Dendritic cell treated with granulocyte-macrophage colony-stimulating factor and Interleukin-4, amounts not matched to agents 40 ng/mL and 50 ng/mL, for 4 days (primary cell): ENCODE measurements at regions not wholly inside any gene's neighbourhood (a gene's known extent, or its start where the extent isn't known, plus 50 kb on each side); places are given as distances from the start of the nearest gene placed in this dataset.

ENCODE experiments used
- H3K27ac Mint-ChIP-seq: one replicate; pipeline ENCODE4 v1.8.0; 2022; ENCODE audit warnings: mild to moderate bottlenecking, mixed read lengths
- H3K27me3 Mint-ChIP-seq: one replicate; pipeline ENCODE4 v1.8.0; 2022; ENCODE audit warnings: mild to moderate bottlenecking, mixed read lengths
- H3K36me3 Mint-ChIP-seq: one replicate; pipeline ENCODE4 v1.8.0; 2022; ENCODE audit warnings: low read depth, mixed read lengths
- H3K4me1 Mint-ChIP-seq: one replicate; pipeline ENCODE4 v1.8.0; 2022; ENCODE audit warnings: low read depth, mixed read lengths
- H3K4me3 Mint-ChIP-seq: one replicate; pipeline ENCODE4 v1.8.0; 2022; ENCODE audit warnings: mild to moderate bottlenecking, moderate library complexity, mixed read lengths
- H3K9me3 Mint-ChIP-seq: one replicate; pipeline ENCODE4 v1.8.0; 2022; ENCODE audit warnings: mixed read lengths
- intact Hi-C: fragments of 100-400 bp; cut with micrococcal nuclease; formaldehyde crosslinking; loops from one replicate; pipeline ENCODE4 v1.15.0; 2022

DNA sequence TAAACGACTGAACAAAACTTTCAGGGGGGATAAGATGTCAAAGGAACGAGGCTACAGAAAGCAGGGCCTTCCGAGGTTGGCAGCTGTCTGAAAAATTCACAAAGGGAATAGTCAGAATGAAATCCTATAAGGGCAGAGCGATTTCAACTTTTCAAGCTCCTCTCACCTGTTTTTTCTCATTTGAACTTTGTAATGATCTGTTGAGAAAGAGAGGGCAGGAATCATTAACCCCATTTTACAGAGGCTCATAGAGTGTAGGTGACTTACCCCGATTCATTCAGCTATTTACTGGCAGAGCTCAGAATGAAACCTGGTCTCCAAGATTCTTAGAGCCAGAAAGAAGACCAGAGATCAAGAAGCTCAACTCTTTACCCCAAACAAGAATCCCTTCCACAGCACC is 266.1 kb upstream of the ARID1B start:
- Mint-ChIP-seq H3K4me3 (no peak overlapping the region), H3K4me1 (peaks cover 11% of the 10 kb centered on the region), H3K27me3 (no peaks in the 10 kb centered on the region), H3K36me3 (no peaks in the 10 kb centered on the region), H3K9me3 (no peaks in the 10 kb centered on the region), H3K27ac (no peak overlapping the region)
- intact Hi-C loops: no loop called here

DNA sequence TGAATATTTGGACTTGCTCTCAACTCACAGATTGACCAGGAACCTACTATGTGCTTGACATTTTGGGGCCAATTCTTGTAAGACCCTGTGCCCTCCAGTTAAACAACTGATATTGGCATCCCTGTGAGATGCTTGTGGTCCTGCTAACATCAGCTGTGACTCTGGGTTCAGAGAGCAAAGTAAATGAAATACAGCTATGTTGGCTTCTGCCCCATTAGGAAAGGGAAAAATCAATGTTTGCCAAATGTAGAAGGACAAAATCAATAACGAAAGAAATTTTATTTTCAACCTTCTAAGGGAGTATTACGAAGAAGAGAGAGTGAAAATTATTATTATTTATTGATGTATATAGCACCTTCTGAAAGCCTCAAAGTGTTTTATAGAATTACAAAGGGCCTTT is 266.9 kb upstream of the ARID1B start:
- H3K4me1 Mint-ChIP-seq: peaks cover 4% of the 10 kb centered on the region
- no peak overlapping the region for H3K4me3 Mint-ChIP-seq
- no peak overlapping the region for H3K27ac Mint-ChIP-seq
- H3K36me3 Mint-ChIP-seq: no peaks in the 10 kb centered on the region
- no peaks in the 10 kb centered on the region for H3K9me3 Mint-ChIP-seq
- intact Hi-C loops: no loop called here
- no peaks in the 10 kb centered on the region for H3K27me3 Mint-ChIP-seq

DNA sequence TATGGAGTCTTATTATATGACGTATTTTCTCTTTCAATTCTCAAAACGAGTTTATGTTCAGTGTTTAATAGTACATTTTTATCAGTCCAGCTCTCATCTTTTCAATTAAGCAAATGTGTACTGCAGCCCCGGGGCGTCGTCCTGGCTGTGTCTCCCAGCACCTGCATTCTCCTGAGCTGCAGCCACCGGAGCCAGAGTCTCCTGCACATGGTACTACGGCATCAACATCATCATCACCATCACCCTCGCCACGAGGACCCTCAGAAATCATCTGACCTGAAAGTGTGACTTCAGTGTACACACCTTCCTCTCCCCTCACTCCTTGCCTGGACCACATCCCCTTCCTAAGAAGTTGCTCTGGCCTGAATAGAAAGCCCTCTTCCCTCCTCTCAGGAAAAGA is 267.7 kb upstream of the ARID1B start:
- Mint-ChIP-seq H3K4me1 (no peaks in the 10 kb centered on the region), H3K4me3 (no peak overlapping the region), H3K27ac (no peak overlapping the region), H3K36me3 (no peaks in the 10 kb centered on the region), H3K27me3 (no peaks in the 10 kb centered on the region), H3K9me3 (no peaks in the 10 kb centered on the region)
- intact Hi-C loops: no loop called here

DNA sequence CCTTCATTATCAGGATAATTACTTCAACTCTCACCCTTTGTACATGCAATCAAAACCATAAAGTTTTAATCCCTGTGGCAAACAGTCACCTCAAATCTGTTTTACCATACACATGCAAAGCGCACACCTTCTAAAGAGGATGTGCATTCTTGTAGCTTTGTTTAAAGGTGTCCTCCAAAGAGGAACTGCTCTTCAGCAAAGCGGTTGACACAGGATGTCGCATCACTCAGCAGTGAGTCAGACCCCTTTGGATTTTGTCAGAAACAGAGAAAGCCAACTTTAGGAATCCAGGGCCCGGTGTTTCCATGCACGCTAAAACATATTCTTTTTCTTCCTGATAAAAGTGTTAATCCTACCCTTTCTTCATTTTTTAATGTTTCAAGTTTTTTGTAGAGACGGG is 268.3 kb upstream of the ARID1B start:
- no peaks in the 10 kb centered on the region for H3K27me3 Mint-ChIP-seq
- H3K27ac Mint-ChIP-seq: no peak overlapping the region

DNA sequence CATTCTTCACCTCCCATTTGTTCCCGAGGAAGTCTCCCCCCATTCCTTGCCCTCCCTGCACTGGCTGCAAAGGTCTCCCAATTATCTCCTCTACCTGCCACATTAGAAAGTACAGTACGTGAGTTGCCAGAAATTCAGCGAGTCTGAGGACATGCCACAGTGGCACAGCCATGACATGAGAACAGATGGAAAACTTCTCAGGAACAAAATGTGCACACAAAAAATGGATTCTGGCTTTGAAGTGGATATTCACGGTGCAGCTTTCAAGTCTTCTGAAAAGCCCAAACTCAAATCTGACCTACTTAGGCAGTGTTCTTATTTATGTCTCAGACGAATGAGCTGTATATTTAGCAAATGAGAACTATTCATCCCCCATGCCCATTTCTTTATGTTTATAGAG is 269.1 kb upstream of the ARID1B start:
- Mint-ChIP-seq H3K36me3 (no peaks in the 10 kb centered on the region), H3K9me3 (no peaks in the 10 kb centered on the region), H3K4me3 (no peak overlapping the region), H3K27ac (no peak overlapping the region), H3K27me3 (no peaks in the 10 kb centered on the region), H3K4me1 (no peaks in the 10 kb centered on the region)
- intact Hi-C loops: no loop called here

More for the DNA sequence above, 268.3 kb upstream of the ARID1B start:
- Mint-ChIP-seq H3K9me3 (no peaks in the 10 kb centered on the region), H3K4me1 (no peaks in the 10 kb centered on the region), H3K4me3 (no peak overlapping the region), H3K36me3 (no peaks in the 10 kb centered on the region)
- intact Hi-C loops: no loop called here

DNA sequence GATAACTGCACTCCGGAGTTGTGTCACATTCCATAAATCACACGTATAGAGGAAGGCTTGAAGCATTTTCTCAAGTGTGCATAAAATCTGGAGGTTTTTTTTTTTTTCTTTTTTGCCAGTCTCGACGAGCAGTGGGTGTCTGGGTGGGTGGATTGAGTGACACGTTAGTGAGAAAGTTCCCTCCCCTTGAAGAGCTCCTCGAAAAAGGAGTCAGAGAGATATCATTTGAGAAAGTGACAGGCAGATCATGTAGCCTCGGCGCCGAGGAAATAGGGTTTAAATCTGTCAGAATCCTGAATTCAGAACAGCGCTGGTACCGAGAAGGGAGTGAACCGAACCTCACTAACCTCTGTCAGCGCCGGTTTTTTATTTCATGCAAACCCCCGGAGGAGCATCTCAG is 269.5 kb upstream of the ARID1B start:
- no peak overlapping the region for H3K4me3 Mint-ChIP-seq
- no peaks in the 10 kb centered on the region for H3K9me3 Mint-ChIP-seq
- H3K27ac Mint-ChIP-seq: no peak overlapping the region
- intact Hi-C loops: no loop called here
- H3K36me3 Mint-ChIP-seq: no peaks in the 10 kb centered on the region
- no peaks in the 10 kb centered on the region for H3K27me3 Mint-ChIP-seq
- no peaks in the 10 kb centered on the region for H3K4me1 Mint-ChIP-seq

DNA sequence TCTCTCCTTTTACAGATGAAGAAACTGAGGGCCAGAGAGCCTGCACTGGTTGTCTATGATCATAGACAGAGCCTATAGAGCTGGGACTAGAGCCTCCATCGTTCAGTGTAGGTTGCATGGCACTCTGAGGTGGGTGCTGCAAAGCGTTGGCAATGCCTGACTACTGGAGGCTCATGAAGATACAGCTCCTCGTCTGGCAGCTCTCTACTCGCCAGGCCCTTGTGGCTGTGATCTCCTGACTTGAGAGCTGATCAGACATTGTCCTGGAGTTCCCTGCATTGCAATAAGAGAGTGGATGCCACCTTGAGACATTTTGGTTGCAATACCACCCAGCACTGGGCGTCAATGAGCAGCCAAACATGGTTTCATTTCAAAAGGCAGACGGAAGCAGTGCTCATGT is 270.1 kb upstream of the ARID1B start:
- intact Hi-C loops: no loop called here
- Mint-ChIP-seq H3K27ac (no peak overlapping the region), H3K9me3 (no peaks in the 10 kb centered on the region), H3K4me1 (no peaks in the 10 kb centered on the region), H3K36me3 (no peaks in the 10 kb centered on the region), H3K4me3 (no peak overlapping the region), H3K27me3 (no peaks in the 10 kb centered on the region)

DNA sequence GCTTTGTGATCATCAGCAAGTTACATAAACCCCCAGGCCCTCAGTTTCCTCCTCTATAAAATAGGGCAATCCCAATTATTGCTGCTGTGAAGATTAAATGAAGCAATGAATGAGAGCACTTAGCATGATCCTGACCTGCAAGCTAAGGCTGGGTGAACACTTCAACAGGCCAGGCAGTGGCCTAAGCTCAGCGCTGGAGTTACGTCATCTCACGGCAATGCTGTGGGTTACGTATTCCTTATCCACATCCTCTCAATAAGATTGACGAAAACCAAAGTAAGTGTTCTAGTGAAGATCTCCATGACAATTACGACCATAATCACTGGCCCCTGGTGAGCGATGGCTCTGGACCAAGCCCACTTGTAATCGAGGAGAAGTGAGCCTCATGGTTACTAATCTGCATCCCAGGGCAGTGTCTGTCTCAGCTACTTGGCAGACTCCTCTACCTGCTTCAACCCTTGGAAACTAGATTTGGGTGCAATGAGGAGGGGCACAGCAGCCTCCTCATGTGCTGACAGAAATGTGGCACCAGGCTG is 274.1 kb upstream of the ARID1B start:
- H3K36me3 Mint-ChIP-seq: no peaks in the 10 kb centered on the region
- no peak overlapping the region for H3K4me3 Mint-ChIP-seq
- H3K27ac Mint-ChIP-seq: no peak overlapping the region
- peaks cover 24% of the 10 kb centered on the region for H3K9me3 Mint-ChIP-seq
- no peaks in the 10 kb centered on the region for H3K27me3 Mint-ChIP-seq
- H3K4me1 Mint-ChIP-seq: no peaks in the 10 kb centered on the region
- intact Hi-C loops: no loop called here

DNA sequence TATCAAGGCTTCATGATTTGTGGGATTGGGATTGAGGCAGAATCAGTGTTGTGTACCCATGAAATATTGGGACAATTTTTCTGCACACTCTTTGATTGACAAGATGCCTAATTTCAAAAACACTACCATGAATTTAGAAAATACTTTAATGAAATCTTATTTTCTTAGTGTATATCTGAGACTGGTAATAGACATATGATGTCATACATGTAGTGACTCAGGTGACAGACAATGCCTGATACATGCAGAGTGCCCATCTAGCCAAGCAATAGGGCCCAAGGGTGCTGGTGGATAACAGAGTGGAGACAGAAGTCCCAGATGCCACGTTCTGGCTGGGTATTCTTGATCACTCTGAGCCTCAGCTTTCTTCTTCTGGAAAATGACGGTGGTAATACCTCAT is 279.6 kb upstream of the ARID1B start:
- Mint-ChIP-seq H3K36me3 (no peaks in the 10 kb centered on the region), H3K27ac (no peak overlapping the region), H3K4me1 (no peaks in the 10 kb centered on the region), H3K4me3 (no peak overlapping the region), H3K9me3 (peaks cover 39% of the 10 kb centered on the region), H3K27me3 (no peaks in the 10 kb centered on the region)
- intact Hi-C loops: no loop called here

DNA sequence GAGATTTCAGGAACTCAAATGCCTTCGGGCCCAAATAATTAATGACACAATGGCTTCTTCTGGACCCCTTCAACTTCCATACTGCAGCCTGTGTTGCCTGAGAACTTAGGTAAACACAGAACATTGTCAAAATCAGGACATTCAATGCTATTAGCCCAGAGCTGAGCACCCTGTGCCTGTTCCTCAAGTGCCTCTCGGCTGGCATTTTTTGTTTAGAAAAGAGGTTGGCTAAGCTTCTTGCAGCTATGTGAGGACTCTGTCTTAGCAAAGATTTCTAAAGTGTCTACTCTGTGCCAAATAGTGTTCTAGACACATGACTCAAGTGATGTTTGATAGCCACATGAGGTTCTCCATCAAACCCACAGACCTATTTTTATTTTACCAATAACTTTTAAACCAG is 289.3 kb upstream of the ARID1B start:
- Mint-ChIP-seq H3K27ac (no peak overlapping the region), H3K9me3 (peaks cover 54% of the 10 kb centered on the region), H3K4me1 (no peaks in the 10 kb centered on the region), H3K36me3 (no peaks in the 10 kb centered on the region), H3K27me3 (no peaks in the 10 kb centered on the region), H3K4me3 (no peak overlapping the region)
- intact Hi-C loops: no loop called here

GRCh38 chr6:156485150-156485549 is 292.0 kb upstream of the ARID1B start:
- Mint-ChIP-seq H3K4me3 (no peak overlapping the region), H3K27me3 (no peaks in the 10 kb centered on the region), H3K27ac (no peak overlapping the region), H3K9me3 (peaks cover 36% of the 10 kb centered on the region), H3K36me3 (no peaks in the 10 kb centered on the region), H3K4me1 (no peaks in the 10 kb centered on the region)
- intact Hi-C loops: no loop called here

DNA sequence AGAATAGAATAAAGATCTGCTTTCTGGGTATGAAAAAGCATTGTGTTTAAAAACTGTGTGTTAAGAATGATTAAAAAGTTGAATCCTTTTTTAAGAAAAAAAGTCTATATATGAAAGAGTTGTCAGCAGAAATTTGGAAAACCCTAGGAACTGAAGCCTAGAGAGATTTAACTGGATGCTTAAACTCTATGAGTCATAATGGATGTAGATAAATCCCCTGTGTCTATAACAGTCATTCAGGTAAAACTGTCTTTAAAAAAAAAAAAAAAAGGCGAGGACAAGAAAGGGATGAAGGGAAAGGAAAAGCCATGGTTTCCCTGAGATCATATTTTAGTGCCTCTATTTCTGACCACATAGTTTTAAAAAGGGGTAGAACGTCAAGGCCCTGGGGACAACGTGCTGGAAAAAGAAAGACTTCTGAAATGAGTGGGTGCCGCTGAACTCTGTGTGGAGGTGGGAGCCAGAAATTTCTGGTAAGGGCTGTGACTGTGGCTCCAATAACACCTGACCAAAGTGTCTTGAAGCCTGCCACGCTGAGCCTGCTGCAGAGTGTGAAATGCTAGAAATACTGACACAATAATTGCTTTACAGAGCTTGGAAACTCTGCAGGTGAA is 302.6 kb upstream of the ARID1B start:
- H3K27me3 Mint-ChIP-seq: no peaks in the 10 kb centered on the region
- peaks cover 9% of the 10 kb centered on the region for H3K9me3 Mint-ChIP-seq
- H3K4me1 Mint-ChIP-seq: no peaks in the 10 kb centered on the region
- intact Hi-C loops: no loop called here
- no peak overlapping the region for H3K4me3 Mint-ChIP-seq
- H3K27ac Mint-ChIP-seq: no peak overlapping the region
- H3K36me3 Mint-ChIP-seq: no peaks in the 10 kb centered on the region

- H3K4me3 Mint-ChIP-seq: no peak overlapping the region
- intact Hi-C loops: no loop called here
- H3K36me3 Mint-ChIP-seq: no peaks in the 10 kb centered on the region
- H3K27ac Mint-ChIP-seq: no peak overlapping the region
- H3K9me3 Mint-ChIP-seq: peaks cover 19% of the 10 kb centered on the region
- H3K4me1 Mint-ChIP-seq: no peaks in the 10 kb centered on the region
- no peaks in the 10 kb centered on the region for H3K27me3 Mint-ChIP-seq
Measured at GRCh38 chr6:156471000-156471399, 306.2 kb upstream of the ARID1B start.

DNA sequence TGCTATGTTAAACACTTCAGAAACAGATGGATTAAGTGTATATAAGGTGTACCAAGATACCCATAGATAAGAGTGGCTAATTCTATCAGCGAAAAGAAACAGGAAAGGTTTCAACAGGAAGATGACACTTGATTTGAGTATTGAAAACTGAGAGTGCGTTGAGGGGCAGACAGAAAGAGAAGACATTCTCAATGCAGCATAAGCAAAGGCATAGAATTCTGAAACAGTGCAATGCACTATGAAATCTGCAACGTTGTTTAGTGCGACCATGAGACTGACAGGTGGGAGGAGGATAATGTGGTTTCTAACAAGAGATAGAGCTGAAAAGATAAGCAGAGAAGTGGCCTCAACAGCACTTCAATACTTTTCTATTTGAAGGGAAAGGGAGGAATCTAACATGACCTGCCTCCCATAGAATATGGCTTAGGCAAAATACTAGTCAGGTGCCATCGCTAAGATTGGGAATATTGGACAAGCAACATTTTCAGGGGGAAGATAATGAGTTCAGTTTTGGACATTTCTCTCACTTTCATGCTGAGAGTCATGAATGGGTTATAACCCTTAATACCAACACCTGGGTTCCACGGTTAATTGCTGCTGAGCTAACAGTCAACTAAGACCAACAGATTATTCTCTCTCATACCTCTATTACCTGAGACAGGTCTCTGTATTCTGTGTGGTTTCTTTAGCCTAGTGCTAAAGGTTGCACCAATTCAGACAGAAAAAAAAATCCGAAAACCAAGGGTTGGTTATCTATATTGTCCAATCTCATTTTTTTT is 312.9 kb upstream of the ARID1B start:
- Mint-ChIP-seq H3K9me3 (peaks cover 36% of the 10 kb centered on the region), H3K4me1 (peaks cover 5% of the 10 kb centered on the region), H3K27me3 (no peaks in the 10 kb centered on the region), H3K27ac (no peak overlapping the region), H3K36me3 (no peaks in the 10 kb centered on the region), H3K4me3 (no peak overlapping the region)
- intact Hi-C loops: no loop called here

GRCh38 chr6:156461647-156462046 is 315.5 kb upstream of the ARID1B start:
- Mint-ChIP-seq H3K27ac (no peak overlapping the region), H3K9me3 (peaks cover 24% of the 10 kb centered on the region), H3K4me1 (peaks cover 5% of the 10 kb centered on the region), H3K4me3 (no peak overlapping the region), H3K36me3 (no peaks in the 10 kb centered on the region), H3K27me3 (no peaks in the 10 kb centered on the region)
- intact Hi-C loops: no loop called here
